ENCODE measurements at regions not wholly inside any gene's neighbourhood (a gene's known extent, or its start where the extent isn't known, plus 50 kb on each side); places are given as distances from the start of the nearest gene placed in this dataset.

DNA sequence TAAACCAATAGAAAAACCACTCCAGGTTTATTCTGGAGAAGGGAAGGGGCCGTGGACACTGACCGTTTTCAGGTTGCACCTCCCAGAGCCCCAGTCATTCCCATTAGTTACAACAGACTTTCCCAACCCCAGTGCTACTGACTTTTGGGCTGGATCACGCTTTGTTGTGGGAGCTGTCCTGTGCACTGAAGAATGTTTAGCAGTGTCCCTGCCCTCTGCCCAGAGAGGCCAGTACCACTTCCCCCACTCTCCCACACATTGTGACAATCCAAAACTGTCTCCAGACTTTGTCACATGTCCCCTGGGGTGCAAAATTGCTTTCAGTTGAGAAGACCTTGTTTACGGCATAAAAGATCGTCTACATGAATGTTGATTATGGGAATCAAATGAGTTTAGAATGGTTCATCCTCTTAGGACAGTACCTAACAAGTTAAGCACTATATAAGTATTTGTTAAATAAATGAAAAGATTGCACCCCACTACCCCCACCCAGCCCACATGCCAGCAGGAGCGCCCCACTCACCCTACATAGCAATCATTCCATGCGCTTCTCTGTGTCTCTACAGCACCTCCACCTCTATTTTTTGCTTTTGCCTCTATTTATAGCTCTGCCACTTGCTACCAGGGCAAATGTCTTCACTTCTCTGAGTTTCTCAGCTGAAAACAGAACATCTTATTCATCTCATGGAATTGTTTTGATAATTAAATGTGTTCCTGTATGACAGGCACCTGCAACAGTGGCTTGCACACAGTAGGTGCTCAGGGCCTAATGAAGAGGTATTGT, 104.9 kb downstream of the AXIN2 start (continued):
- TF ChIP-seq, protein P1, sequence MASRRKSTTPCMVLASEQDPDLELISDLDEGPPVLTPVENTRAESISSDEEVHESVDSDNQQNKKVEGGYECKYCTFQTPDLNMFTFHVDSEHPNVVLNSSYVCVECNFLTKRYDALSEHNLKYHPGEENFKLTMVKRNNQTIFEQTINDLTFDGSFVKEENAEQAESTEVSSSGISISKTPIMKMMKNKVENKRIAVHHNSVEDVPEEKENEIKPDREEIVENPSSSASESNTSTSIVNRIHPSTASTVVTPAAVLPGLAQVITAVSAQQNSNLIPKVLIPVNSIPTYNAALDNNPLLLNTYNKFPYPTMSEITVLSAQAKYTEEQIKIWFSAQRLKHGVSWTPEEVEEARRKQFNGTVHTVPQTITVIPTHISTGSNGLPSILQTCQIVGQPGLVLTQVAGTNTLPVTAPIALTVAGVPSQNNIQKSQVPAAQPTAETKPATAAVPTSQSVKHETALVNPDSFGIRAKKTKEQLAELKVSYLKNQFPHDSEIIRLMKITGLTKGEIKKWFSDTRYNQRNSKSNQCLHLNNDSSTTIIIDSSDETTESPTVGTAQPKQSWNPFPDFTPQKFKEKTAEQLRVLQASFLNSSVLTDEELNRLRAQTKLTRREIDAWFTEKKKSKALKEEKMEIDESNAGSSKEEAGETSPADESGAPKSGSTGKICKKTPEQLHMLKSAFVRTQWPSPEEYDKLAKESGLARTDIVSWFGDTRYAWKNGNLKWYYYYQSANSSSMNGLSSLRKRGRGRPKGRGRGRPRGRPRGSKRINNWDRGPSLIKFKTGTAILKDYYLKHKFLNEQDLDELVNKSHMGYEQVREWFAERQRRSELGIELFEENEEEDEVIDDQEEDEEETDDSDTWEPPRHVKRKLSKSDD (conservative IDR thresholded peaks at IDR 0.05; ENCODE audit: low read length), result no peak
- TF ChIP-seq ZNF583 (CRISPR knock-in tag; IDR thresholded peaks at IDR 0.05) (no peak), RHOXF2B (CRISPR knock-in tag; conservative IDR thresholded peaks at IDR 0.05) (no peak), NCOR1 (IDR thresholded peaks at IDR 0.05) (no peak), ZNF140 (CRISPR knock-in tag; IDR thresholded peaks at IDR 0.05) (no peak), HNRNPUL1 (IDR thresholded peaks at IDR 0.05; ENCODE audit: low read length) (no peak), RAD51 (IDR thresholded peaks at IDR 0.05; ENCODE audit: borderline replicate concordance, low read depth) (no peak), ZFPM2 (CRISPR knock-in tag; IDR thresholded peaks at IDR 0.05) (no peak), SP2 (IDR thresholded peaks at IDR 0.05; ENCODE audit: extremely low read depth, low read depth, low read length, poor library complexity, severe bottlenecking) (no peak), MCM3 (IDR thresholded peaks at IDR 0.05) (no peak)
- TF ChIP-seq, protein P2, sequence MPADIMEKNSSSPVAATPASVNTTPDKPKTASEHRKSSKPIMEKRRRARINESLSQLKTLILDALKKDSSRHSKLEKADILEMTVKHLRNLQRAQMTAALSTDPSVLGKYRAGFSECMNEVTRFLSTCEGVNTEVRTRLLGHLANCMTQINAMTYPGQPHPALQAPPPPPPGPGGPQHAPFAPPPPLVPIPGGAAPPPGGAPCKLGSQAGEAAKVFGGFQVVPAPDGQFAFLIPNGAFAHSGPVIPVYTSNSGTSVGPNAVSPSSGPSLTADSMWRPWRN (IDR thresholded peaks at IDR 0.05; ENCODE audit: low read depth), result no peak
